Breast epithelium (tissue), 3 donors: ENCODE measurements at regions not wholly inside any gene's neighbourhood (a gene's known extent, or its start where the extent isn't known, plus 50 kb on each side); places are given as distances from the start of the nearest gene placed in this dataset.

Source experiments
- POLR2A ChIP-seq: fragments of 450-650 bp; IDR thresholded peaks from one replicate; pipeline ENCODE4 v1.6.1; 2016; ENCODE audit warnings: antibody characterized with exemption, mild to moderate bottlenecking, moderate library complexity
- TF ChIP-seq, protein P1 (sequence below), 3 donors: fragments of 450-650 bp; IDR thresholded peaks; one replicate each; pipeline ENCODE4 v1.5.1; 2016 to 2017; ENCODE audit warnings: antibody characterized with exemption in 3 of 3, mild to moderate bottlenecking in 3 of 3, moderate library complexity in 3 of 3

DNA sequence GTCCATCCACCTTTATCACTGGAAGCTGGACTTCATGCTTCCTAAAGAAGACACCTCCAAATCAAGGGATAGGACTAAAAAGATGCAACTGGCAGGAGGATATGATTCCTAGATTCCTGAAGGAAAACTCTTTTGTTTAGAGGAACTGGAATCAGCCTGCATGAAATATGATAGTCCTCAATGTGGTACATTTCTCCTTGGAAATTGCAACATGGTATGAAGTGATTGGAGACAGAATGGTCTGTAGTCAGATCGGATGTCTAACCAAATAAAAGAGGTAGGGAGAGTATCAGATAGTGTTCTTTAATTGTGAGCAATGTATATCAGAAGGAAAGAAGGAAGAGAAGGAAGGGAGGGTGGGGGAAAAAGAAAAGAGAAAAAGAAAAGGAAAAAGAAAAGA is 116.1 kb upstream of the FSTL4 start:
- TF ChIP-seq, protein P1, sequence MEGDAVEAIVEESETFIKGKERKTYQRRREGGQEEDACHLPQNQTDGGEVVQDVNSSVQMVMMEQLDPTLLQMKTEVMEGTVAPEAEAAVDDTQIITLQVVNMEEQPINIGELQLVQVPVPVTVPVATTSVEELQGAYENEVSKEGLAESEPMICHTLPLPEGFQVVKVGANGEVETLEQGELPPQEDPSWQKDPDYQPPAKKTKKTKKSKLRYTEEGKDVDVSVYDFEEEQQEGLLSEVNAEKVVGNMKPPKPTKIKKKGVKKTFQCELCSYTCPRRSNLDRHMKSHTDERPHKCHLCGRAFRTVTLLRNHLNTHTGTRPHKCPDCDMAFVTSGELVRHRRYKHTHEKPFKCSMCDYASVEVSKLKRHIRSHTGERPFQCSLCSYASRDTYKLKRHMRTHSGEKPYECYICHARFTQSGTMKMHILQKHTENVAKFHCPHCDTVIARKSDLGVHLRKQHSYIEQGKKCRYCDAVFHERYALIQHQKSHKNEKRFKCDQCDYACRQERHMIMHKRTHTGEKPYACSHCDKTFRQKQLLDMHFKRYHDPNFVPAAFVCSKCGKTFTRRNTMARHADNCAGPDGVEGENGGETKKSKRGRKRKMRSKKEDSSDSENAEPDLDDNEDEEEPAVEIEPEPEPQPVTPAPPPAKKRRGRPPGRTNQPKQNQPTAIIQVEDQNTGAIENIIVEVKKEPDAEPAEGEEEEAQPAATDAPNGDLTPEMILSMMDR (IDR thresholded peaks at IDR 0.05): no peak
- TF ChIP-seq POLR2A: no peak
